ENCODE measurements at regions not wholly inside any gene's neighbourhood (a gene's known extent, or its start where the extent isn't known, plus 50 kb on each side); places are given as distances from the start of the nearest gene placed in this dataset.
"Not testable (repeated sequence)": the region's sequence is repeated elsewhere in the genome, so short reads cannot be mapped to it uniquely, and the experiment has no call there.

DNA sequence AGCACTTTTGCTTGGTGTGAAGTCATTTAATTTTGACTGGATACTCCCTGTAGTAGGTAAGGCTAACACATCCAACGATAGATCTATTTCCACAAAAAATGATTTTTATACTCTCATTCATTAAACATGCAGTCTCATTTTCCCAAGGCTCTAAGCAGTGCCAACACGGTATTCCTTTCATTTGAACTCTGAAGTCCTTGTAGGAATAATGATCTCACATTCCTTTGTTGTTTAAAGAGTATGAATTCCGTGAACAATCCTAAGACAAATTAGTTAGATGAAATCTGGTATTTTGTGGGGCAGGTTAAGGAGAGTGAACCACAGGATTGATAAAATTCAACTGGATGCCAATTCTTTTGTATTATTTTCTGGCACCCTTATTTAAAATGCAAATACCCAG lies 66.6 kb downstream of the LACC1 start:
- DNase-seq (ENCODE audit: low read depth in 1 of 2, low spot score in 1 of 2), result no peak

DNA sequence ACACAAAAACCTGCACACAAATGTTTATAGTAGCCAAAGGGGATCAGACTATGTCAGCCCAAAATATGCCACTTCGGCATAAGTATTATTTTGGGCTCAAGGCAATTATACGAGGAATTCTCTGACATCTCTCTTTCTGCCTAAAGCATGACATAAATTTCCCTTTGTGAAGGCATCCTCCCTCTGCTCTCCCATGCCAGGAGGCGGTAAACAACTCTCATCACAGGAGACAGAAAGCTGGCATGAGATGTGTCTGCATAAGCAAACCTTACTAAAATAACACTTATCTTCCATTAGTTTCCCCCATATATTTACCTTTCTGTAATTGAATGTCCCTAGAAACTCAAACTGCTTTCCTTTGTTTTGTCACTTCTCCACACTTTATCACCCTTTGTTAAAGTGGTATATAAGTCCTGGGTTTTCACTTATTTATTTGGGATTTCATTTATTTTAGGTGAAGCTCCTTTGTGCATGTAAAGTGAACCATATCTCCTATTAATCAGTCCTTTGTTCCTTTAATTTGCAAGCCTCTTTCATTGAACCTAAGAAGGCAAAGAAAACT lies 68.3 kb downstream of the LACC1 start:
- no peak for DNase-seq (ENCODE audit: low read depth in 1 of 2, low spot score in 1 of 2)

GRCh38 chr13:43953370-43953769 lies 73.7 kb downstream of the LACC1 start:
- DNase-seq (ENCODE audit: low read depth in 1 of 2, low spot score in 1 of 2), result no peak

DNA sequence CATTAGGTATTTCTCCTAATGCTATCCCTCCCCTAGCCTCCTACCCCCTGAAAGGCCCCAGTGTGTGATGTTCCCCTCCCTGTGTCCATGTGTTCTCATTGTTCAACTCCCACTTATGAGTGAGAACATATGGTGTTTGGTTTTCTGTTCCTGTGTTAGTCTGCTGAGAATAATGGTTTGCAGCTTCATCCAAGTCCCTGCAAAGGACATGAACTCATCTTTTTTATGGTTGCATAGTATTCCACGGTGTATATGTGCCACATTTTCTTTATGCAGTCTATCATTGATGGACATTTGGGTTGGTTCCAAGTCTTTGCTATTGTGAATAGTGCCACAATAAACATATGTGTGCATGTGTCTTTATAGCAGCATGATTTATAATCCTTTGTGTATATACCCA lies 77.3 kb downstream of the LACC1 start:
- not testable (repeated sequence) for DNase-seq (ENCODE audit: low read depth in 1 of 2, low spot score in 1 of 2)

DNA sequence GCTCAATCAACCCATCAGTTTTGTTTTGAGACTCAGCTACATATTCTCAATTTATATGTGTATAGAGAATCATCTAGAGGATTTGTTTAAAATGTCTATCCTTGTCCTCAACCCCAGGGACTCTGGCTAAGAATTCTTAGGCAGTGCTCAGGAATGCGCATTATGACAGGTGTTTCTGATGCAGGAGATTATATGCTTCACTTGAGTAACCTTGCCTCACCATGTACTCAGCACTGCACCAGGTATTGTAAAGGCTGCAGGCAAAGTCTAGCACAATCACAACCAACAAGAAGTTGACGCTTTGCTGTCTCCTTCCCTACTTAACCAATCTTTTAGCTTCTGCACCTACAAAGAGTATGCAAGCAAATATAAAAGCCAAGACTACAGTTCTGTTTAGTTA lies 79.6 kb downstream of the LACC1 start:
- DNase-seq (ENCODE audit: low read depth in 1 of 2, low spot score in 1 of 2), result no peak

GRCh38 chr13:43961909-43962308 lies 82.2 kb downstream of the LACC1 start:
- no peak for DNase-seq (ENCODE audit: low read depth in 1 of 2, low spot score in 1 of 2)

- no peak for DNase-seq (ENCODE audit: low read depth in 1 of 2, low spot score in 1 of 2)
Measured at GRCh38 chr13:43963726-43964125, 84.0 kb downstream of the LACC1 start.

DNA sequence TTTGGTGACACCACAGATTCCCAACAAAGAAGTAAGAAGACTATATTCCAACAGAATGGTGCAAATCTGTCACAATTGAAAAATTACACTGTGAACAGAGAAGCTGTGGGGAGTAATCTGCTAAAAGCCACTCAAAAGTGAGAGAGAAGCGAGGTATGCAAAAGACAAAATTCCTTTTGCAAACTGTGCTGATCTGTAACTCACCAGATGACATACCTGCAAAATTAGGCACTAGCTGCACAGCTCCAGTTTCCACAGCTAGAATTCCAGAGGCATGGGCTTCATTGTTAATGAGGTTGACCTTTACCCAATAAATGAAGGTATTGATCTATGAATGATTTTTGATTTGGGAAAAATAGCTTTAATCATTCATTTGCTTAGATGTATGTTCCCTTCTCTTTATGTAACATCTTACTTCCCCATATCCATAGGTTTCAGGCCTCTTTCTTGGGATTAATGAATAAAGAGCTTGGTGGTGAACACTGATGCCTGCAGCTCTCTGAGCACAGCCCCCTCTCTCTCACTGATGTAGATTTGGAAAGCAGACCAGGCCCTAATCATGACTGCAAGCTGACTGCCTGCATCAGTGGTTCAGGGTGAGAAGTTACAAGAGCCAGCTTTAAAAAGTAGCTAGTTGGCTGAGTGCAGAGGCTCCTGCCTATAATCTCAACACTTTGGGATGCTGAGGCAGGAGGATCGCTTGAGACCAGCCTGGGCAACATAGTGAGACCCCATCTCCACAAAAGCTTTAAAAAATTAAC lies 85.2 kb downstream of the LACC1 start:
- DNase-seq (ENCODE audit: low read depth in 1 of 2, low spot score in 1 of 2), result no peak

DNA sequence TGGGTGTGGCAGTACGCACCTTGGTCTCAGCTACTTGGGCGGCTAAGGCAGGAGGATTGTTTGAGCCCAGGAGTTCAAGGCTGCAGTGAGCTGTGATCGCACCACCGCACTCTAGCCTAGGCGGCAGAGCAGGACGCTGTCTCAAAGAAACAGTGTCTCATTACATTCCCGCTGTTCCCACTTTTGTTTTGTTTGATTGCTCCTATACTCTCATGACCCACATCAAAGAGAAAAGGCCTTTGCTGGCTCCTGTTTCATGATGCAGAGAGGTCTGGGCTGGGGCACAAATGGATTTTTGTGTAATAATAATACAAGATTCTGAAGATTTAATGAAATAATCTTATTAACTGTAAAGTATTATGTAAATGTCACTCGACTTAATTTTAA lies 85.7 kb downstream of the LACC1 start:
- no peak for DNase-seq (ENCODE audit: low read depth in 1 of 2, low spot score in 1 of 2)

GRCh38 chr13:43968251-43968942 lies 88.7 kb downstream of the LACC1 start:
- DNase-seq (ENCODE audit: low read depth in 1 of 2, low spot score in 1 of 2), result not testable (repeated sequence)

GRCh38 chr13:43968943-43969690 lies 89.4 kb downstream of the LACC1 start:
- not testable (repeated sequence) for DNase-seq (ENCODE audit: low read depth in 1 of 2, low spot score in 1 of 2)

GRCh38 chr13:43969919-43970318 lies 90.2 kb downstream of the LACC1 start:
- DNase-seq (ENCODE audit: low read depth in 1 of 2, low spot score in 1 of 2), result not testable (repeated sequence)

GRCh38 chr13:43970520-43971242 lies 91.0 kb downstream of the LACC1 start:
- not testable (repeated sequence) for DNase-seq (ENCODE audit: low read depth in 1 of 2, low spot score in 1 of 2)

GRCh38 chr13:43971324-43971723 lies 91.6 kb downstream of the LACC1 start:
- not testable (repeated sequence) for DNase-seq (ENCODE audit: low read depth in 1 of 2, low spot score in 1 of 2)

DNA sequence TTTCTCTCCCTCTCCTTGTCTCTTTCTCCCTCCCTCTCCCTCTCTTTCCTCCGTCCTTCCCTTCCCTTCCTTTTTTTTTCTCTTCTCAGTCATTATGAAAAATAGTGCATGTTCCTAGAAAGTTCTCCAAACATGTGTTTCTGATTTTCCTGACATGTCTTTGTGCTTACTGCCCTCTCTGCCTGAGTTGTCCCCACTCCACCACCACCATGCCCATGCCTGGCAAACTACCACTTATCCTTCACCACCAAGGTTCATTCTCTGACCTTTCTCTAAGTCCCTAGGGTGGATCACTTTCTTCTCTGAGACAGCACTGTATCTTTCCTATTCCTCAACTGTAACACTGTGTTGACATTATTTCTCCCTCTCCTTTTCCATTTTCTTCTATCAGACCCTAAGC lies 98.2 kb downstream of the LACC1 start:
- no peak for DNase-seq (ENCODE audit: low read depth in 1 of 2, low spot score in 1 of 2)

DNA sequence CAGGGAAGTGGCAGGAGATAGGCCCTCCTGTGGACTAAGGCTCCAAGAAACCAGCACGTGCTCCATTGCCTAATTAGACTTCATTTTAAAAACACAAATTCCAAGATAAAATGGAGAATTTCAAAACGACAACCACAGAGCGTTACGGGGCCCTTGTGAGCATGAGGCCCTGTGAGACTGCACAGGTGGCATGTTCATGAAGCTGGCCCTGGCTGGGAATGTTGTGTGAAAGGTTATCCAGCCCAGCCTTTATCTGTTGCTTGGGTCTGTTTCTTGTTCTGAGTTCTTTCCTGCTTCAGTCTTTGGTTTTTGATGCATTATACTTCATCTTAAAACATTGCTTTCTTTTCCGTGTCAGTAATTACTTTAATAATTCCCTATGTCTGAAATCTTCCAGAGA lies 99.0 kb downstream of the LACC1 start:
- DNase-seq (ENCODE audit: low read depth in 1 of 2, low spot score in 1 of 2), result no peak

- DNase-seq (ENCODE audit: low read depth in 1 of 2, low spot score in 1 of 2), result no peak
Measured at GRCh38 chr13:43979492-43979891, 99.8 kb downstream of the LACC1 start.

- DNase-seq (ENCODE audit: low read depth in 1 of 2, low spot score in 1 of 2), result no peak
Measured at GRCh38 chr13:43980587-43980986, 100.9 kb downstream of the LACC1 start.

GRCh38 chr13:43981091-43981490 lies 101.4 kb downstream of the LACC1 start:
- DNase-seq (ENCODE audit: low read depth in 1 of 2, low spot score in 1 of 2), result no peak

DNA sequence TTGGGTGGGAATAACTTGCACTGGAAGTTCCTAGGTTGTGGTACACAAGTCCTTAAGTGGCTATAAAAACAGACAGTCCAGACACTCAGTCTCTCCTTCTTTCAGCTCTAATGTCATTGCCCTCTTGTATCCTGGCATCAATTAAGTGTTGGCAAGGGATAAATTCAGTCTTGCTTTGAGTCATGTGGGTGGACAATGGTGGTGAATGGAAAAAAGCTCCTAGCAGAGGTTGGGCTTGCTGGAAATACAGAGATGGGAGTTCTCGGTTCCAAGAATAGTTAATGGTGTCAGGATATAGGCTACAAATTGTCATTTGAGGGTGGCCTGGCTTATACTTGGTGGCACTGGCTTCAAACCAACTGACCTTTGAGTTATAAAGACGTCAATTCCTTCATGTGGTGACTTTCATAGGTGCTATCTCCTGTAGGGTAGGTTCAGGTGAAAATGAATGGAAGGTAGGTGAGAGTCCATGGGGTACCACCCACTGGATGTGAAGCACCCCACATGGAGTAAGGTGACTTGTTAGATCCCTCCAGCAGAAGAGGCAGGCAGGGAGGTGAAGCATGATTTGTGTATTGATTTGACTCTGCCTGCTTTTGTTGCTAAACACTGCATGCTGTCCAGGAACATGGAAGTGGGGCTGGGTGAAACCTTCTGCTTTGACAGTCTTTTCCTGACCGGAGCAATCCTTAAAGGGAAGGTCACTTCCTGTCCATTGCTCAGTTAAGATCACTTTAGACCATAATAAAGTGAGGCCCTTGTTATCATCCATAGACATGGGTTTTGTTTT lies 102.0 kb downstream of the LACC1 start:
- DNase-seq (ENCODE audit: low read depth in 1 of 2, low spot score in 1 of 2), result no peak
